Kidney (tissue), 13 donors: ENCODE measurements at regions not wholly inside any gene's neighbourhood (a gene's known extent, or its start where the extent isn't known, plus 50 kb on each side); places are given as distances from the start of the nearest gene placed in this dataset.

Experiments used
- DNase-seq, 5 donors: peaks; one replicate each; pipeline ENCODE4 v3.0.0-alpha.2; 2013 to 2020
- FAIRE-seq: peaks from 2 replicates; lab custom pipeline; 2012; peaks lifted over from hg19 to GRCh38; lab: Jason Lieb, UNC
- H3K27ac ChIP-seq, 2 donors: one replicate each; pipeline ENCODE4 v1.7.0; 2013; ENCODE audit warnings: low read depth in 2 of 2, low read length in 2 of 2, inconsistent platforms in 1 of 2
- H3K27me3 ChIP-seq: one replicate; pipeline ENCODE4 v1.7.1; 2013; ENCODE audit warnings: low read length, inconsistent platforms; ENCODE audit not compliant: control insufficient read depth, insufficient read depth
- H3K36me3 ChIP-seq, 3 donors: one replicate each; pipeline versions ENCODE4 v1.7.0 to v1.7.1; 2013; ENCODE audit warnings: low read length in 3 of 3, control low read depth in 1 of 3, inconsistent platforms in 1 of 3; ENCODE audit not compliant: insufficient read depth in 3 of 3, control insufficient read depth in 2 of 3
- H3K4me1 ChIP-seq, 3 donors: one replicate each; pipeline versions ENCODE4 v1.7.0 to v1.7.1; 2013; ENCODE audit warnings: low read length in 3 of 3, inconsistent platforms in 1 of 3, low read depth in 1 of 3; ENCODE audit not compliant: control insufficient read depth in 2 of 3, insufficient read depth in 2 of 3
- H3K4me3 ChIP-seq, 3 donors: one replicate each; pipeline versions ENCODE4 v1.7.0 to v1.8.1; 2013; ENCODE audit warnings: low read length in 3 of 3, control low read depth in 1 of 3, inconsistent platforms in 1 of 3
- H3K9ac ChIP-seq, 3 donors: one replicate each; pipeline versions ENCODE4 v1.7.0 to v1.7.1; 2013; ENCODE audit warnings: low read length in 3 of 3, control low read depth in 1 of 3, inconsistent platforms in 1 of 3
- H3K9me3 ChIP-seq, 3 donors: one replicate each; pipeline versions ENCODE4 v1.7.0 to v1.7.1; 2013; ENCODE audit warnings: low read length in 3 of 3, control low read depth in 1 of 3, inconsistent platforms in 1 of 3; ENCODE audit not compliant: control insufficient read depth in 2 of 3, insufficient read depth in 1 of 3
- CTCF ChIP-seq: IDR thresholded peaks from 3 replicates; pipeline ENCODE4 v1.5.1; 2012; ENCODE audit warnings: mild to moderate bottlenecking, moderate library complexity, borderline replicate concordance; ENCODE audit not compliant: insufficient read depth; ENCODE audit errors: extremely low read depth
- intact Hi-C: fragments of 100-400 bp; cut with DNase I; formaldehyde crosslinking; loops from one replicate; pipeline ENCODE4 v1.11.1; 2022
- donor health status: control.
- donor health status: control.
- donor health status: control.
- donor health status: control.
- donor health status: control.
- donor health status: DM: yes; HTN: yes; CAD: no.
- donor health status: Normal renal cell carcinoma (clear cell type).

- H3K9me3 ChIP-seq: no peaks in the 10 kb centered on the region
- intact Hi-C loops: no loop called here
- no peaks in the 10 kb centered on the region for H3K4me1 ChIP-seq
- H3K9ac ChIP-seq: no peak overlapping the region
- H3K4me3 ChIP-seq: no peak overlapping the region
- FAIRE-seq (no peak), DNase-seq (no peak)
- H3K27ac ChIP-seq: no peak overlapping the region
- TF ChIP-seq CTCF: no peak
- no peaks in the 10 kb centered on the region for H3K36me3 ChIP-seq
- H3K27me3 ChIP-seq: no peaks in the 10 kb centered on the region
These were observed 76.4 kb upstream of the PRSS58 start for GRCh38 chr7:142334236-142334635.

GRCh38 chr7:142332421-142332820, 74.6 kb upstream of the PRSS58 start:
- Histone ChIP-seq H3K9ac (no peak overlapping the region), H3K4me3 (no peak overlapping the region), H3K36me3 (no peaks in the 10 kb centered on the region), H3K27me3 (no peaks in the 10 kb centered on the region), H3K27ac (no peak overlapping the region), H3K4me1 (no peaks in the 10 kb centered on the region), H3K9me3 (no peaks in the 10 kb centered on the region)
- no peak for TF ChIP-seq CTCF
- DNase-seq (no peak), FAIRE-seq (no peak)
- intact Hi-C loops: no loop called here

GRCh38 chr7:142331941-142332340, 74.1 kb upstream of the PRSS58 start:
- Histone ChIP-seq H3K9me3 (no peaks in the 10 kb centered on the region), H3K9ac (no peak overlapping the region), H3K36me3 (no peaks in the 10 kb centered on the region), H3K27me3 (no peaks in the 10 kb centered on the region), H3K4me3 (no peak overlapping the region), H3K27ac (no peak overlapping the region), H3K4me1 (no peaks in the 10 kb centered on the region)
- no peak for TF ChIP-seq CTCF
- FAIRE-seq (no peak), DNase-seq (no peak)
- intact Hi-C loops: no loop called here
